Suppressor macrophage treated with lipopolysaccharide for 4 hours (primary cell): ENCODE measurements at regions not wholly inside any gene's neighbourhood (a gene's known extent, or its start where the extent isn't known, plus 50 kb on each side); places are given as distances from the start of the nearest gene placed in this dataset.
"Not testable (repeated sequence)": the region's sequence is repeated elsewhere in the genome, so short reads cannot be mapped to it uniquely, and the experiment has no call there.

ENCODE experiments used
- DNase-seq: peaks from one replicate; pipeline ENCODE4 v3.0.0-alpha.2; 2020

DNA sequence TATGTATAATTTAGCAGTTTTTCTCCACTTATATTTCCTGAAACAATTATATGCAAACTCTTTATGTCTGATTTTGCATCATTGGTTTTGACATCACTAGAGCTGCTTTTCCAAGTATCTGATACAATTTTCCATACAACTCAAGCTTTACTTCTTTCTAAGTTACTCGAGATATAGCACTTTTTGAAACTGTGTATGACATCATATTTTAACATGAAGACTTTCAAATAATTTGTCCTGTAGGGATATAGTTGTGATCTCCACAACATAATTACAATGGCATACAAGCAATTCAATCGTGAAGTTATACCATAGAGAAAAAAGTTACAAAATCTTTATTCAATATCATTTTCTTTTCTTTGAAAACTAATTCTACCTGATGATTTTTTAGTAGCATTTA lies 173.0 kb downstream of the LEPR start:
- DNase-seq = no peak

DNA sequence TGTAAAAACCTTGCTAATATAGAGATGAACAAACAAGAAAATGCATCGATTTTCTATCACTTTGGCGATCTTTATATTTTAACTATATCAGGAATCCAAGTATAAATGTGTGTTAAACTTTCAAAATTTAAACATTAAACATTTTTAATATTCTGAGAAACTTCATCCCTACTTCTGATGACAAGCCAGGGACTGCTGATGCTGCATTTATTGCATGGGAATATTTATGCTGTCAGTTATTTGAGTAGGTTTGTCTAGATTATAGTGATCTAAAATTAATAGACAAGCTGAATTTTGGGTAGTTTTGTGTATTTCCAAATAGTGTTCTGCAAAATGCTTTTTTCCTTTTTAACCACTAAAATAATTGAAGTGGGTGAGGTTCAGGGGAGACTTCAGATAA lies 175.3 kb downstream of the LEPR start:
- DNase-seq = no peak

DNA sequence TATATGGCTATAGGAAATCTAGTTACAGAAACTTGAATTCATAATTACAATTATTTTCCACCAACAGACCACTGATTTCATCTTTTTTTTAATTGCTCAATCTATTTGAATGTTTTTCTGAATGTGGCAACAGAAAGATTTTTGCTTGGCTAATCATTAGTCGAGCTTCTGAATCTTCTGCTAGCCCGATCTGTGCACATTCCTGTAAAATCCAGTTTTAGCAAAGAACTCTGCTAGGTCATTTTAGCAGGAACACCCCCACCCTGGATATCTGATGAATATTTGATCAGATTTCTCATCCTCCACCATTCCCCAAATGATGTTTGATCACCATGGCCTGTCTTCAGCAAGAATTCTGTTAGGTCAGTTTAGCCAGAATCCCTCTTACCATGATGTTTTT lies 176.3 kb downstream of the LEPR start:
- DNase-seq = no peak

DNA sequence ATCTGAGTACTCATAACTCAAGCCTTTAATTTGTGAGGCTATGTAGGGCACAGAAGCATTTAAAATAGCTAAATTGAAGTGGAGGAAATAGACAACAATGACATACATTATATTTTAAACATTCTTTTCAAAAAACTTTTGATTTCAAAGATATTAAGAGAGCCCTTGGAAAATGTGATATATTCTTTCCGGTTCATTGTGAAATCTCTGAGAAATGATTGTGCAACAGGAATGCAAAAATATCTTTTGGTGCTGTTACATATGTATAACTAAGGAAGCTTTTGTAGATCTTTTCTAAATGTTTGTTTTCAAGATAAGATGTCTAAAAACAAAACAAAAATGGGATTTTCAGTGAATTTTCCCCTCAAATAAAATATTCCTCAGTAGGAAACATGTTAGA lies 185.2 kb downstream of the LEPR start:
- DNase-seq = peak; percentile 58

DNA sequence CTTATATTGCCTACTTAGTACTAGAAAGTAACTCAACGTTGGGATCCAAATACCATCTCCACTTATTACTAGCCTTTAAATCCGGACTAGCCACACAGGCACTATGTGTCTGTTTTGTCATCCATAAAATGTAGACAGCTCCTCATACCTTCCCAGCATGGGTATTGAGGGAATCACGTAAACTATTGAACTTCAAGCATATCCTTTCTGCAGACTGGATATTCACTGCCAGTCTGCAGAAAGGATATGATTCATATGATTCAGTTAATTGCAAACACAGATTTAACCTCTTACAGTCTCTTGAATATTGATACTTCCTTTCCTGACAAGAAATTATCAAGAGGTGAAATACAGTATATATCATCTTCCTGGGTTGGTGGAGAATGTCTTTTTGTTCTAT lies 186.0 kb downstream of the LEPR start:
- no peak for DNase-seq

DNA sequence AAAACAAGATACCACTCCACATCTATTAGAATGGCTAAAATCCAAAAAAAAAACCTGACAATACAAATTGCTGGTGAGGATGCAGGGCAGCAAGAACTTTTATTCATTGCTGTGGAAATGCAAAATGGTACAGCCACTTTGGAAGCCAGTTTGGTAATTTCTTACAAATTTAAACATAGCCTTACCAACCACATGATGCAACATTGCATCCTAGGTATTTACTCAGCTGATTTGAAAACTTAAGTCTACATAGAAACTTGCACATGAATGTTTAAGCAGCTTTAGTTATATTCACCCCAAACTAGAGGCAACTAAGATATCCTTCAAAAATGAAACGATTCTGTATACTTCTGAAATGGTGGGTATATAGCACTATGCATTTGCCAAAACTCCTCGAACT lies 178.8 kb upstream of the PDE4B start:
- DNase-seq = no peak

DNA sequence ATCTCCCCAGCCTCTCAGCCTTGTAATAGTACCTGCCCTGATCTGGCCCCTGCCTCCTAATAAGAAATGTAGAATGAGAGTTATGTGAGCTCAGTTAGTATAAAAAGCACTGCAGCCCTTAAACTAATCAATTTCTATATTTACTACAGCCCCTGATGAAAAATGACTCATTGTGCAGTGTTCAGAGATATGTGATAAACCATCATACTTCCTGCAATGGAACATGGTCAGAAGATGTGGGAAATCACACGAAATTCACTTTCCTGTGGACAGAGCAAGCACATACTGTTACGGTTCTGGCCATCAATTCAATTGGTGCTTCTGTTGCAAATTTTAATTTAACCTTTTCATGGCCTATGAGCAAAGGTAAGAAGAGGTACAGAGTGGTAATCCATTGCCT lies 176.8 kb upstream of the PDE4B start:
- DNase-seq = no peak

DNA sequence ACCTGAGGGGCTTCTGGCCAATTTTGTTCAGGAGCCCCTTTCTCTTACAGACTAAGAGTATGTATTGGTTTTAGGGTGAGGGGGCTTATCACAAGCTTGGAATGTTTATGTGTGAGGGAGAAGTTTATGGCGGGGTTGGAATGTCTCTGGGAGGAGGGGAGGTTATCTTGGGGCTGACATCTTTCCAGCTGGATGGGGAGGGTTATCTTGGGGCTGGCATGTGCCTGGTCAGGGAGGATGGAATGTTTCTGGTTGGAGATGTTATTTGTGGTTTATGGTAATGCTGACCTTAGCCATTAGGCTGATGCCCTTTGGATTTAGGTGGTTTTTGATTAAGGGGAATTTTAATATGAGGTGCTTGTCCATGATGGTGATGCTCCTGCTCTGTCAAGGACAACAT lies 171.0 kb upstream of the PDE4B start:
- DNase-seq = not testable (repeated sequence)

DNA sequence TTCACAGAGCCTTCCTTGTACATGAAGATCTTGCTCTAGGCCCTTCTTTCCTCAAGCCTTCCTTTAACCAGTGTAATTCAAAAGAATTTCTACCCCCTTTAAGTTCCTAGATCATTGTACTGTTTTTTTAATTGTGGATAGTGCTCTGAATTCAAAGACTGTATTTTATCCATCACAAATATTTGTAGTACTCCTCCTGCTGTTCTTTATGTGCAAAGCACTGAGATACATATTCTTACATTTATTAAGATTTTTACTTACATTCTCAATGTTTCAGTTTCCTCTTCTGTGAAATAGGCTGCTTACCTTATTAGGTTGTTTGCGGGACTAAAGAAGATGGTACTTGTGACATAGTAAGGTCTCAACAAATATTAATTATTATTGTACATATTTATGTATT lies 168.8 kb upstream of the PDE4B start:
- DNase-seq = no peak

DNA sequence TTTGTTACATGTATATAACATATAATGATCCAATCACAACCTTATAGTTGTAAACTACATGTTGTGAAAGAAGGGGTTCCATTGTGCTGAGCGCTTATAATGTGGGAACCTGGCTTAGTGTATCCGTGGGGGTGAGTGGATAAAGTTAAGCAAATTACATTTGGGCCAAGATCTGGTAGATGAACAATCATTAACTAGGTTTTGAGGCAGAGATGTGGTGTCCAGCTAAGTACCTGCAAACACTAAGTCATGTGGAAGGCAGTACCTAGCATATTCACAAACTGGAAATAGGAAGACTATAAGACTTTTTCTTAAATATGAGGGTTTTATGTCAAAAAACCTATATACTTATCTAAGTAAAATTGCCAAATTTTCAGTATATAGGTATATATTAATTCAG lies 167.2 kb upstream of the PDE4B start:
- no peak for DNase-seq

DNA sequence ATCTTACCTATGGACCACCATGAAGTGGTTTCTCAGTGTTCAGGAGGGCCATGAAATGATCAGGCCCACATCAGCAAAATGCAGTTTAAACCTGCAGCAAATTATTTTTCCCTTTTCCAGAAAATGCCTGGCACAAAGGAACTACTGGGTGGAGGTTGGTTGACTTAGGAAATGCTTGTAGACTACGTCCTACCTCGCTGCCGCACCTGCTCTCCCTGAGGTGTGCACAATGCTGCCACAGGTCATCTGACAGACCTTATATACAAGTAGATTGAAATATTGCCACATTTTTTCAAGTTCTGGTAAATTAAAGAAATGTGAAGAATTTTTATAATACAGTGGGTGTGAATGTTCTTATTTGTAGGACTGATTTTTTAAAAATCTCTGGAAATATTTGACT lies 166.7 kb upstream of the PDE4B start:
- DNase-seq = no peak

DNA sequence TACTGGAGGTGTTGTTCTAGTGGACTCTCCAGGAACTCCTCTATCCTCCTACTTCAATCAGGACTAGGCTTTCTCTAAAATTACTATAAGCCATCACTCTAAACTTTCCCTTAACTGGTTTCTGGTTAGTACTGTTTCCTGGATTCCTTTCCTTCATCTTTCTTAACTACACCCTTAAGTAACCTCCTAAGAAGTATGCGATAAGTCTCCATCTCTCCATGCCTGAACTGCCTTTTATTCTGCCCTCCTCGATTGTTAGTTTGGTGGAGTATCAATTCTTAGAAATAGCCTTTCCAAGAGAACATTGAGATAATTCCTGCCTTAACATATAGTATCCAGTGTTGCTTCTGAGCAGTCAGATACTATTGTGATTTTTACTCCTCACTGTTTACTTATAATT lies 162.9 kb upstream of the PDE4B start:
- DNase-seq = no peak

DNA sequence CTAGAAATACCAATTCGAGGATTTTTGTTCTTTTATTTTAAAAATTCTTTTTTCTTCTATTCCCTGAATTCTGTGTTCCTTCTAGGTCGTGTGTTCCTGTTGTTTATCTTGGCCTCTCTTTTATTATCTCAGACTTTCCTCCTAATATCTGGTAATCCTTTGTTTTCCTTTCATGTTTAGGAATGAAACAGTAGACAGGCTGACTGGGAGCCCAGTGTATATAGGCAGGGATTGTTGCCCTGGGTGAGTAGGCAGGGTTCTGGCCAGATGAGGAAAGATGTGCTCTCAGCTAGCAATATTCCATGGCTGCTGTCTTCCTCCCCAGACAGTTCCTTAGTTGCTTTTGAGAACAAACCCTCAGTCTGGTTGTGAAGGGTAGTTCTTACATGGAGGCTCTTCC lies 161.8 kb upstream of the PDE4B start:
- no peak for DNase-seq

DNA sequence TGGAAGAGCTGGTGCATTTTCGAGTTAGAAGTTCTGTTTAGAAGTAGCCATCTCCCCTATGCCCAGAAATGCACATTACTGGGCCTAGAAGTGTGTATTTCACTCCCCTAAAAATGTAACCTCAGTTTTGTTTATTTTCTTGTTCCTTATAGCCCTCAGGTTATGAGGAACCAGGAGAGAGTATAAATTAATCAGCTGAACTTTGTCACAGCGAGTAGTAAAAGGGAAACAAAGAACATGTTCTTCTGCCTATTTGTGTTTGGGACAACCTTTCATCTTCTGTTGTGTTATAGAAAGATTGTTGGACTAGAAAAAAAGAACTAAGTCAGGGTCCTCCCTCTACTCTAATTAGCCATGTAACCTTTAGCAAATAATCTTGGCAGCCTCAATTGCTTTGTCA lies 160.5 kb upstream of the PDE4B start:
- no peak for DNase-seq

DNA sequence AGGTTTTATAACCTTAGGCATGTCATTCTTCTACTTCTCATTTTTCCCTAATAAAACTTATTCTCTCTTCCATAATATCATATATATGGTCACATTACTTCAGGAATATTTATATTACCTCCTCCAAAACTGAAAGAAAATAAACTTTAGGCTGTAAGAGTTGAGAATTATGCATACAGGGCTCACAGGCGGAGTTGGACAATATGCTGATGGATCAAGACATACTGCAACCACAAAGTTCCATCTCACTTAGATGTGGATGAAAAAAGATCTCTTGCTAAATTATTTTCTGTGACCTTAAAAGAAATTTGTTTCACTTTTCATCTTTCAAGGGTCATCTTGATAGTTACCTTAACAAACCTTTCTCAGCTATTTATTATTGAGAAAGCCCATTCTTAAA lies 152.6 kb upstream of the PDE4B start:
- DNase-seq = no peak

DNA sequence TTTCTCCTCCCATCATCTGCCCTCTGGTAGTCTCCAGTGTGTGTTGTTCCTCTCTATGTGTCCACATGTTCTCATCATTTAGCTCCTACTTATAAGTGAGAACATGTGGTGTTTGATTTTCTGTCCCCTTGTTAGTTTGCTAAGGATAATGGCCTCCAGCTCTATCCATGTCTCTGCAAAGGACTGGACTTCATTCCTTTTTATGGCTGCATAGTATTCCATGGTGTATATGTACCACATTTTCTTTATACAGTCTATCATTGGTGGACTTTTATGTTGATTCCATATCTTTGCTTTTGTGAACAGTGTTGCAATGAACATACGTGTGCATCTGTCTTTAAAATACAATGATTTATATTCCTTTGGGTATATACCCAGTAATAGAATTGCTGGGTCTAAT lies 143.5 kb upstream of the PDE4B start:
- DNase-seq = not testable (repeated sequence)

DNA sequence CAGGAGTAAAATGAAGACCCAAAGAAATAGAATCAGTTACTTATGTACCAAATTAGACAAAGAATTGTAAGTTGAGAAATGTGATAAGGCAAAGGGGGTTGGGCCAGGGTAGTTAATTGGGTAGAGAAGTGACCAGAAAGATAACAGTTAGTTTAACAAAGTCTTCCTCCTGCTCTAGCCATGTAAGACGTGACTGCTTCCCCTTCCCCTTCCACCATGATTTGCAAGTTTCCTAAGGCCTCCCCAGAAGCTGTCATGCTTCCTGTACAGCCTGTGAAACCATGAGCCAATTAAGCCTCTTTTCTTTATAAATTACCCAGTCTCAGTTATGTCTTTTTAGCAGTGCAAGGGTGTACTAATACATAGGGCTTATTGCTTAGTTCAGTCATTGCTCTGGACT lies 142.0 kb upstream of the PDE4B start:
- DNase-seq = no peak

DNA sequence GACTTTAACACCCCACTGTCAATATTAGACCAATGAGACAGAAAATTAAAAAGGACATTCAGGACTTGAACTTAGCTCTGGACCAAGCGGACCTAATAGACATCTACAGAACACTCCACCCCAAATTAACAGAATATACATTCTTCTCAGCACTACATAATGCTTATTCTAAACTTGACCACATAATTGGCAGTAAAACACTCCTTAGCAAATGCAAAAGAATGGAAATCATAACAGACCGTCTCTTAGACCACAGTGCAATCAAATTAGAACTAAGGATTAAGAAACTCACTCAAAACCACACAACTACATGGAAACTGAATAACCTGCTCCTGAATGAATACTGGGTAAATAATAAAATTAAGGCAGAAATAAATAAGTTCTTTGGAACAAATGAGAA lies 138.2 kb upstream of the PDE4B start:
- DNase-seq = not testable (repeated sequence)

DNA sequence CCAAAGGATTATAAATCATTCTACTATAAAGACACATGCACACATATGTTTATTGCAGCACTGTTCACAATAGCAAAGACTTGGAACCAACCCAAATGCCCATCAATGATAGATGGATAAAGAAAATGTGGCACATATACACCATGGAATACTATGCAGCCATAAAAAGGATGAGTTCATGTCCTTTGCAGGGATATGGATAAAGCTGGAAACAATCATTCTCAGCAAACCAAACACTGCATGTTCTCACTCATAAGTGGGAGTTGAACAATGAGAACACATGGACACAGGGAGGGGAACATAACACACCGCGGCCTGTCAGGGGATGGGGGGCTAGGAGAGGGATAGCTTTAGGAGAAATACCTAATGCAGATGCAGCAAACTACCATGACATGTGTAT lies 135.1 kb upstream of the PDE4B start:
- not testable (repeated sequence) for DNase-seq

DNA sequence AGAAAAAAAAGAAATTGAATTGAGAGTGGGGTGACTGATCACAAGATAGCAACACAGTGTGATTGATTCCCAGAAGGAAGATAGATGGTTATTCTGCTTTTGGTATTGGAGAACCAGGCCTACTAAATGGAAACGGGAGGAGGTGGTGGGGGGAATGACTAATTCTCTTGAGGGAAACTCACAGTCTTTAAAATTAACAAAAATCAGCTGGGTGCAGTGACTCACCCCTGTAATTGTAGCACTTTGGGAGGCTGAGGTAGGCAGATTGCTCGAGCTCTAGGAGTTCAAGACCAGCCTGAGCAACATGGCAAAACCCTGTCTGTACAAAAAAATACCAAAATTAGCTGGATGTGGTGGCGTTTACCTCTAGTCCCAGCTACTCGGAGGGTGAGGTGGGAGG lies 134.6 kb upstream of the PDE4B start:
- peak; percentile 7 for DNase-seq

DNA sequence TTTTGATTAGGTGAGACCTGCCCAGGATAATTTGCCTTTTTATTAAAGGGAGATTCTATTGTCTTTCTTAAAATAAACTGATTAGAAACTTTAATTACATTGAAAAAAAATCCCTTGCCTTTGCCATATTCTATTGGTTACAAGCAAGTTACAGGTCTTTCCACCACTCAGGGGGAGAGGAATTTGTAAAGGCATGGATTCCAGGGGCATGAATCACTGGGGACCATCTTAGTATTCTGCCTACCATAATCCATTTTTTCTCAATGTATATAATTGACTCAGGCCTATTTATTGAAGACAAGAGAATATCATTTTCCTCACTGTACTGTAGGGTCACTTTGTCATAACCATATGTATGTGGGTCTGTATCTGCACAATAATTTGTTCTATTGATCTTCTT lies 124.3 kb upstream of the PDE4B start:
- no peak for DNase-seq

DNA sequence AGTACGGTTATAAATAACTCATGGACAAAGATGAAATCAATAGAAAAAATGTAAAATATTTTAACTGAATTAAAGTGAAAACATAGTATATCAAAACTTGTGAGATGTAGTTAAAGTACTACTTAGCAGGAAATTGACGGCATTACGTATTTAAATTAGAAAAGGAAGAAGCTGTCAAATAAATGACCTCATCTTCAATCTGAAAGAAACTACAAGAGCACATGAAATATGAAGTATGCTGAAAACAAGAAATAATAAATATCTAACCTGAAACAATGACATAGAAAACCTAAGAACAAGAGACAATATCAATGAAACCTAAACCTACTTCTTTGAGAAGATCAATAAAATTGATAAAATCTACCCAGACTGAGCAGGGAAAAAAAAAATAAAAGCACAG lies 122.2 kb upstream of the PDE4B start:
- DNase-seq = no peak

DNA sequence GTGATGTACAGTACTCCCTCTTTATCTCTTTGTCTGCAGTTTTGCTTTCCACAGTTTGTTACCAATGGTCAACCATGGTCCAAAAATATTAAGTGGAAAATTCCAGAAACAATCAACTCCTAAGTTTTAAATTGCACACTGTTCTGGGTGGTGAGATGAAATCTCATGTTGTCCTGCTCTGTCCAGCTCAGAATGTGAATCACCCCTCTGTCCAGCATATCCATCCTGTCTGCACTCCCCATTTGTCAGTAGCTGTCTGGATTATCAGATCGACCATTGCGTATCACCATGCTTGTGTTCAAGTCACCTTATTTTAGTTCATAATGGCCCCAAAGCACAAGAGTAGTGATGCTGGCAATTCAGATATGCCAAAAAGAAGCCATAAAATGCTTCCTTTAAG lies 118.2 kb upstream of the PDE4B start:
- DNase-seq = no peak

DNA sequence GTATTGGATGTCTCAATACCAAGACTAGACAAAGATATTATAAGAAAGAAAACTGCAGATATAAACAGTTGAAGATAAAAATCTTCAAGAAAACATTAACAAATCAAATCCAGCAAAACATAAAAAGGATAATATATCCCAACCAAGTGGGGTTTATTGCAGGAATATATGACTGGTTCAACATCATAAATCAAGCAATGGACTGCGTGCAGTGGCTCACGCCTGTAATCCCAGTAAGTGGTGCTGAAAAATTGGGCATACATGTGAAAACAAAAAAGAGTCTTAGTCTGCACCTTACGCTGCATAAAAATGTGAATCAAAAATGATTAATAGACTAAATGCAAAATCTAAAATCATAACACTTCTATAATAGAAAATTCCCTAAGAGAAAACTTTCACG lies 112.9 kb upstream of the PDE4B start:
- DNase-seq = no peak

DNA sequence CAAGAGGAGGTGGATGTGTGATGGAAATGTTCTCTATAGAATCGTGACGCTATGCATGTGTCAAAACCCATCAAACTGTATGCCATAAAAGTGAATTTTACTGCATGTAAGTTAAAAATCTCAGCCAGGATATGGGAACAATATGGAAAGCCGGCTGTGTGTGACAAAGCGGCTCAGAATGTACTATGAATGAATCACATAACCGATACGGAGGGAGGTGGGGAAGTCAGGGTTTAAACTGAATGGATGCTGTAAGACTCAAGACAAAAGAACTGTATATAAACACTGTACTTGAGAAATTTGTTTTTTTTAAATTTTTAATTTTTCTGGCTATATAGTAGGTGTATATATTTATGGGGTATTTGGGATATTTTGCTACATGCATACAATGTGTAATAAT lies 111.6 kb upstream of the PDE4B start:
- no peak for DNase-seq

DNA sequence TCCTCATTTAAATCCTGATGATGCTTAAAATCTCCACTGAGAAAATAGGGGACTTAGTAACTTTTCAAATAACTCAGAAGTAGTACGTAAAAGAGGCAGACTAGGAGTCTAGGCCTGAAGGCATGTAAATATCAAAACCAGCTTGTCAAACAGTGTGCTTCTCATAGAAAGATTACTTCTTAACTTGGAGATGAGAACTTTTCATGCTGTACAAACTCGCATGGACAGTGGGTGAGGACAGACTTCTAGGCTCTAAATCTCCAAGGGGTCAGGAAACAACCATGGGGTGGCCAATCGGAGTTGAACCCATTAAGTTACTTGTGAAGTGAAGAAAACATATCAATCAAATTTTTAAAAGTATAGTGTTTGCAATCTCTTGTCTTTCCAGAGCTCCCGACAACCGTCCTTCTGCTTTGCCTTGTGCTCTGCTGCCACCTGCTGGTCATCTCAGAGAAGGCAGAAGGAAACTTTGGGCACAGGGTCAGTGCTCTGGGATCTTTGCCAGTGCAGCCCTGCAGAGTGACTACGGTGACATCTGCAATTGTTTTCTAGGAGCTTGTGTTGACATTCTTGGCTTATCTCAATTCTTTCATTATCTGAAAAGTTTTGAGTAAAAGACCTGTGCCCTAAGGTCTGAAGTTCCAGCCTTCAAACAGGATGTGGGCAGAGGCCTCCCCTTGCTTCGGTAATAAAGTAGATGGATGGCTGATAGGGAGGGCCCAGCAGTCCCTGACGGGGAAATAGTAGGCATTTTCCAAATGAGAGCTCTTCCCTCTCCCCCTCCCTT lies 105.1 kb upstream of the PDE4B start:
- peak; percentile 79 for DNase-seq
